Mesendoderm (in vitro differentiated cells): ENCODE measurements at regions not wholly inside any gene's neighbourhood (a gene's known extent, or its start where the extent isn't known, plus 50 kb on each side); places are given as distances from the start of the nearest gene placed in this dataset.

Experiments
- DNase-seq: peaks from one replicate; pipeline ENCODE4 v3.0.0; 2013
- H2AK5ac ChIP-seq: 2 replicates; pipeline ENCODE4 v1.6.1; 2013; ENCODE audit warnings: low read length, inconsistent platforms
- H2BK120ac ChIP-seq: 2 replicates; pipeline ENCODE4 v1.6.1; 2013; ENCODE audit warnings: low read depth, mild to moderate bottlenecking, low read length, moderate library complexity, mixed read lengths
- H2BK15ac ChIP-seq: replicated peaks from 2 replicates; pipeline ENCODE4 v1.6.1; 2013; ENCODE audit warnings: low read depth, mild to moderate bottlenecking, moderate library complexity
- H2BK5ac ChIP-seq: 2 replicates; pipeline ENCODE4 v1.6.1; 2013; ENCODE audit warnings: low read length, inconsistent platforms
- H3K18ac ChIP-seq: 2 replicates; pipeline ENCODE4 v1.6.1; 2013; ENCODE audit warnings: mild to moderate bottlenecking, low read length, mixed read lengths
- H3K23ac ChIP-seq: one replicate; pipeline ENCODE4 v1.6.1; 2013; ENCODE audit warnings: low read length
- H3K27ac ChIP-seq: 2 replicates; pipeline ENCODE4 v1.5.1; 2013; ENCODE audit warnings: low read depth, mild to moderate bottlenecking, inconsistent platforms, low read length, moderate library complexity
- H3K27me3 ChIP-seq: 2 replicates; pipeline ENCODE4 v1.6.1; 2013; ENCODE audit warnings: low read length, control low read depth, mild to moderate bottlenecking, inconsistent platforms; ENCODE audit not compliant: insufficient read depth, poor library complexity
- H3K36me3 ChIP-seq: 2 replicates; pipeline ENCODE4 v1.6.1; 2013; ENCODE audit warnings: low read length, inconsistent platforms; ENCODE audit not compliant: control insufficient read depth, insufficient read depth
- H3K4ac ChIP-seq: one replicate; pipeline ENCODE4 v1.6.1; 2013; ENCODE audit warnings: low read depth, mild to moderate bottlenecking, low read length, moderate library complexity
- H3K4me1 ChIP-seq: 2 replicates; pipeline ENCODE4 v1.6.1; 2013; ENCODE audit warnings: low read depth, low read length, inconsistent platforms; ENCODE audit not compliant: control insufficient read depth
- H3K4me2 ChIP-seq: 2 replicates; pipeline ENCODE4 v1.6.1; 2013; ENCODE audit warnings: low read length
- H3K4me3 ChIP-seq: 2 replicates; pipeline ENCODE4 v1.5.1; 2013; ENCODE audit warnings: mild to moderate bottlenecking, low read length
- H3K56ac ChIP-seq: one replicate; pipeline ENCODE4 v1.6.1; 2013; ENCODE audit warnings: low read length
- H3K79me1 ChIP-seq: 2 replicates; pipeline ENCODE4 v1.6.1; 2013; ENCODE audit warnings: low read length, inconsistent platforms
- H3K79me2 ChIP-seq: 2 replicates; pipeline ENCODE4 v1.6.1; 2013; ENCODE audit warnings: mild to moderate bottlenecking, low read length; ENCODE audit not compliant: control insufficient read depth, insufficient read depth
- H3K9ac ChIP-seq: 2 replicates; pipeline ENCODE4 v1.6.1; 2013; ENCODE audit warnings: low read length, inconsistent platforms
- H4K5ac ChIP-seq: one replicate; pipeline ENCODE4 v1.6.1; 2013; ENCODE audit warnings: low read length
- H4K8ac ChIP-seq: one replicate; pipeline ENCODE4 v1.6.1; 2013; ENCODE audit warnings: low read depth, mild to moderate bottlenecking, control low read depth, low read length, moderate library complexity
- WGBS: extraction: QIAGEN DNeasy Blood & Tissue Kit; methylation state at CpG from one replicate; pipeline ENCODE4 v1.1.7; 2013; ENCODE audit warnings: low lambda C conversion rate, missing lambda C conversion rate; ENCODE audit not compliant: insufficient coverage; ENCODE audit errors: extremely low coverage; 5-methylcytosine and 5-hydroxymethylcytosine counted together

DNA sequence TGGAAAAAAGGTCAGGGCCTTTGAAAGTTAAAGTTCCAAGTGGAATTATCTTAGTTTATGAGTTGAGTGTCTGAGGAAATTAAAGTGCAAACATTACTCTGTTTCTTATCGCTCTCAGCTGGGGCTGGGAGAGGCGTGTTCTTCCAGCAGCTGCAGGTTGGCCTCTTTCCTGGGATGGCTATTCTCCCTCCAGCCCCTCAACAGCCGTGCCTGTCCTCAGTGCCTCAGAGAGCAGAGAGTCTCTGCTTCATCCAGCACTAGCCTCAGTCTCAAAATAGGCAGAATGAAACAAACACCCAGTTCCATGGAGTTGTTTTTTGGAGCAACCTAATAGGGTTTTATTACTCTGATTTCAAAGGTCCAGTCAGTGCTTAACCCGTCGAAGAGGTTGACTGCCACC is 298.1 kb downstream of the GALR1 start:
- Histone ChIP-seq H3K27ac (no peak overlapping the region), H2BK5ac (no peak overlapping the region), H3K27me3 (no peaks in the 10 kb centered on the region), H3K79me1 (no peaks in the 10 kb centered on the region), H3K36me3 (no peaks in the 10 kb centered on the region), H2BK15ac (no peak overlapping the region), H3K4me1 (no peaks in the 10 kb centered on the region), H3K79me2 (no peaks in the 10 kb centered on the region), H3K56ac (no peak overlapping the region), H3K4me3 (no peak overlapping the region), H2BK120ac (no peak overlapping the region), H3K4me2 (no peak overlapping the region), H3K18ac (no peak overlapping the region), H3K23ac (no peak overlapping the region), H4K8ac (no peak overlapping the region), H3K9ac (no peak overlapping the region), H3K4ac (no peak overlapping the region), H4K5ac (no peak overlapping the region), H2AK5ac (no peak overlapping the region)
- no peak for DNase-seq
- WGBS: no CpG with 5 or more reads among the region's 5 CpGs

GRCh38 chr18:77548790-77549420 is 299.3 kb downstream of the GALR1 start:
- H3K27ac ChIP-seq: no peak overlapping the region
- H4K8ac ChIP-seq: no peak overlapping the region
- no peak overlapping the region for H2AK5ac ChIP-seq
- no peaks in the 10 kb centered on the region for H3K36me3 ChIP-seq
- no peak overlapping the region for H2BK5ac ChIP-seq
- no peak overlapping the region for H3K4ac ChIP-seq
- no peak overlapping the region for H3K18ac ChIP-seq
- no peaks in the 10 kb centered on the region for H3K27me3 ChIP-seq
- H3K79me1 ChIP-seq: no peaks in the 10 kb centered on the region
- no peak overlapping the region for H3K4me3 ChIP-seq
- whole genome bisulfite sequencing: no CpG with 5 or more reads among the region's 8 CpGs
- no peaks in the 10 kb centered on the region for H3K79me2 ChIP-seq
- no peak overlapping the region for H4K5ac ChIP-seq
- DNase-seq: no peak
- no peak overlapping the region for H3K23ac ChIP-seq
- no peak overlapping the region for H3K56ac ChIP-seq
- H2BK120ac ChIP-seq: no peak overlapping the region
- no peaks in the 10 kb centered on the region for H3K4me1 ChIP-seq
- H3K9ac ChIP-seq: no peak overlapping the region
- no peak overlapping the region for H3K4me2 ChIP-seq
- H2BK15ac ChIP-seq: no peak overlapping the region

DNA sequence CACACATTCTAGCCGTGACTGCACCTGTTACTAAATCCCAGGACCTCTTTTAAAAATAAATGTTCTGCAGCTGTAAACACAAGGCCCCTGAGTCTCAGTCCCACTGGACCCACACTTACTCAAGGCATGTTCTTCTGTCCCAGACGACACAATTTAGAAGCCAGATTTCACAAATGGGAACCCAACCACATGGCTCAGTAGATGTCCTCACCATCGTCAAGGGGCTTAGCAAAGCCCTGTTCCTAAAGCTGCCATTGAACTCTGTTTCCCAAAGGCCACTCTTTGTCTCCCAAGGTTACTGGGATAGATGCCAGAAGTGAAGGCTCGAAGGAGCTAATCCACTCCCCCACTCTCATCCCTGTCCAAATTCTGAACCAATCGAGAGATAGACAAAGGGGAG is 301.0 kb downstream of the GALR1 start:
- no peaks in the 10 kb centered on the region for H3K79me1 ChIP-seq
- H2BK15ac ChIP-seq: no peak overlapping the region
- no peak overlapping the region for H3K4me2 ChIP-seq
- H3K4me3 ChIP-seq: no peak overlapping the region
- WGBS: no CpG with 5 or more reads among the region's 5 CpGs
- H3K56ac ChIP-seq: no peak overlapping the region
- no peak overlapping the region for H2BK5ac ChIP-seq
- H3K27ac ChIP-seq: no peak overlapping the region
- no peaks in the 10 kb centered on the region for H3K36me3 ChIP-seq
- no peak overlapping the region for H4K8ac ChIP-seq
- H3K18ac ChIP-seq: no peak overlapping the region
- no peaks in the 10 kb centered on the region for H3K4me1 ChIP-seq
- no peaks in the 10 kb centered on the region for H3K79me2 ChIP-seq
- no peak overlapping the region for H3K4ac ChIP-seq
- no peak overlapping the region for H4K5ac ChIP-seq
- H3K23ac ChIP-seq: no peak overlapping the region
- H3K27me3 ChIP-seq: no peaks in the 10 kb centered on the region
- H3K9ac ChIP-seq: no peak overlapping the region
- no peak overlapping the region for H2BK120ac ChIP-seq
- DNase-seq: no peak
- no peak overlapping the region for H2AK5ac ChIP-seq

- H3K27me3 ChIP-seq: no peaks in the 10 kb centered on the region
- no peak overlapping the region for H4K5ac ChIP-seq
- no peak overlapping the region for H3K4me2 ChIP-seq
- H2BK15ac ChIP-seq: no peak overlapping the region
- no peaks in the 10 kb centered on the region for H3K79me2 ChIP-seq
- H3K27ac ChIP-seq: no peak overlapping the region
- H3K4ac ChIP-seq: no peak overlapping the region
- WGBS: no CpG with 5 or more reads among the region's 3 CpGs
- H3K56ac ChIP-seq: no peak overlapping the region
- no peak overlapping the region for H3K4me3 ChIP-seq
- no peak for DNase-seq
- no peak overlapping the region for H3K23ac ChIP-seq
- H3K9ac ChIP-seq: no peak overlapping the region
- no peak overlapping the region for H2BK120ac ChIP-seq
- H3K36me3 ChIP-seq: no peaks in the 10 kb centered on the region
- no peak overlapping the region for H2BK5ac ChIP-seq
- no peak overlapping the region for H3K18ac ChIP-seq
- no peaks in the 10 kb centered on the region for H3K79me1 ChIP-seq
- no peak overlapping the region for H4K8ac ChIP-seq
- no peak overlapping the region for H2AK5ac ChIP-seq
- no peaks in the 10 kb centered on the region for H3K4me1 ChIP-seq
Measured at GRCh38 chr18:77551055-77551454, 301.4 kb downstream of the GALR1 start.

DNA sequence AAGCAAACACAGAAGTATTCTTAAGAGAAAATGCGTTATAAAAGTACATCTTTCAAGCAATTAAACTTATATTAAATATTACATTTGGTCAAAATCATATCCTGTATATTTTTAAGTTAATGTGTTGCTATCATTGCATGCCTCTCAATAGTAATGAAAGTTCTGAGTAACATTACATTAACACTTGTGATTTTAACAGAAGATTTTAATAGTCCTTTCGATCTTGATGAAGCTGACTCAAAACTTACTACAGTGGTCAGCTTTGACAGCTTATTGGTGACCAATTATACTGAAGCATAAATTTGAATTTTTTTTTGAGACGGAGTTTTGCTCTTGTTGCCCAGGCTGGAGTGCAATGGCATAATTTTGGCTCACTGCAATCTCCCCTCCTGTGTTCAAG is 303.3 kb downstream of the GALR1 start:
- no peak overlapping the region for H4K8ac ChIP-seq
- no peak overlapping the region for H3K9ac ChIP-seq
- no peaks in the 10 kb centered on the region for H3K36me3 ChIP-seq
- no peaks in the 10 kb centered on the region for H3K79me2 ChIP-seq
- DNase-seq: no peak
- H3K56ac ChIP-seq: no peak overlapping the region
- H3K79me1 ChIP-seq: no peaks in the 10 kb centered on the region
- H3K4me3 ChIP-seq: no peak overlapping the region
- H2BK120ac ChIP-seq: no peak overlapping the region
- no peaks in the 10 kb centered on the region for H3K4me1 ChIP-seq
- no peak overlapping the region for H4K5ac ChIP-seq
- no peak overlapping the region for H3K4ac ChIP-seq
- H2BK15ac ChIP-seq: no peak overlapping the region
- H3K18ac ChIP-seq: no peak overlapping the region
- WGBS: no CpG with 5 or more reads among the region's 3 CpGs
- no peak overlapping the region for H3K4me2 ChIP-seq
- no peak overlapping the region for H3K27ac ChIP-seq
- no peak overlapping the region for H2AK5ac ChIP-seq
- H2BK5ac ChIP-seq: no peak overlapping the region
- H3K23ac ChIP-seq: no peak overlapping the region
- no peaks in the 10 kb centered on the region for H3K27me3 ChIP-seq

- no peaks in the 10 kb centered on the region for H3K79me2 ChIP-seq
- WGBS: no CpG with 5 or more reads among the region's 5 CpGs
- no peak overlapping the region for H2BK15ac ChIP-seq
- H3K4ac ChIP-seq: no peak overlapping the region
- no peak overlapping the region for H3K4me2 ChIP-seq
- H4K5ac ChIP-seq: no peak overlapping the region
- H2BK120ac ChIP-seq: no peak overlapping the region
- no peak overlapping the region for H3K56ac ChIP-seq
- no peak overlapping the region for H3K4me3 ChIP-seq
- no peak overlapping the region for H3K23ac ChIP-seq
- no peak overlapping the region for H3K27ac ChIP-seq
- H3K27me3 ChIP-seq: no peaks in the 10 kb centered on the region
- H3K79me1 ChIP-seq: no peaks in the 10 kb centered on the region
- no peak overlapping the region for H4K8ac ChIP-seq
- no peaks in the 10 kb centered on the region for H3K4me1 ChIP-seq
- no peak for DNase-seq
- H2BK5ac ChIP-seq: no peak overlapping the region
- no peak overlapping the region for H3K9ac ChIP-seq
- H3K36me3 ChIP-seq: no peaks in the 10 kb centered on the region
- no peak overlapping the region for H2AK5ac ChIP-seq
- H3K18ac ChIP-seq: no peak overlapping the region
Measured at GRCh38 chr18:77554061-77554460, 304.4 kb downstream of the GALR1 start.
